ENCODE measurements at regions not wholly inside any gene's neighbourhood (a gene's known extent, or its start where the extent isn't known, plus 50 kb on each side); places are given as distances from the start of the nearest gene placed in this dataset.

DNA sequence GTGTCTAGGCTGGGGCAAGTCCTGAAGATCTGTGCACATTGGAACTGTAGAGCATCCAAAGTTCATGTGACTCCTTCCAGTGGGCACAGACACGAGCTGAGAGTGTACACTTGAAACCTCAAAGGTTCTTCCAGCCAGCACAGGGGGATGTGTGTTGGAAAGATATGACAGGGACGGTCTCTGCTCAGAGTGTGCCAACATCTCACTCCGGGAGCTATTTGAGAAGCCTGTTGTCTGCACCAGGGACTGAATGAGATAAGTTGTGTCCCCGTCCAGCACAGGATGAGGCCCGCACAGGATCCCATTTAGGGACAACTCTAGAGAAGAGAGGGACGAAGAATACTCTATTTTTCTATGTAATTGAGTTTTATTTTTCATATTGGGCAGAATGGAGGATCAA is 136.3 kb downstream of the SNAPC1 start:
- no peak for ATAC-seq
- POLR2A ChIA-PET = interaction anchor here (0.6 kb wide), 1 partner anchor 11 kb away, joined by 3 read pairs; no protein-coding TSS in a partner anchor

DNA sequence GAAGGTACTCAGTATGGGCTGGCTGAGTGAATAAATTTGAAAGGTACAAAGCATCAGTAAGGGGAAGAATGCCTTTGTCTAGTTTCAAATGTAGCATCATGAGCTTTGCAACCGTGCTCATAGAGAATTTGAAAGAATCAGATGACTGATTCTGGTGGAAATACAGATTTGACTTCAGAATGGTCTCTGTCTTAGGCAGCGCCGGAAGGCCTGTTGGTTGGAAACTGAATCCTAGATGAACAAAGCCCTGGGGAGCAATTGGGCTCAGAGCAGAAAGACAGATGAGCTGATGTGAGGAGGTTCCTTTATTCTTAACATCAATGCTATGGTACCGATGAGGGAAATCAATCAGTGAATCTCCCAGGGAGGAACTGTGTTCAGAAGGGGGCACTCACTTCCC is 137.3 kb downstream of the SNAPC1 start:
- no TSS peak for BruUV-seq (replicated peaks)
- ChIA-PET CTCF (ENCODE audit: low intra/inter-chr PET ratio) (no interaction called here), POLR2A (no interaction called here)
- FAIRE-seq (no peak), DNase-seq (ENCODE audit: extremely low read depth in 1 of 4, low spot score in 3 of 4) (no peak), ATAC-seq (no peak)
- Histone ChIP-seq H3K9me3 (replicated peaks; ENCODE audit: control insufficient read depth, insufficient read depth, low read depth, low read length) (no peaks in the 10 kb centered on the region), H3K27ac (ENCODE audit: extremely low read depth, low read depth, low read length) (no peak overlapping the region), H3K27me3 (ENCODE audit: control insufficient read depth in 2 of 2, insufficient read depth in 2 of 2, low read length in 2 of 2) (no peaks in the 10 kb centered on the region), H3K4me3 (no peak overlapping the region), H4K20me1 (replicated peaks; ENCODE audit: control insufficient read depth, insufficient read depth, low read length) (no peaks in the 10 kb centered on the region), H3K4me2 (ENCODE audit: insufficient read depth, low read length) (no peak overlapping the region), H3K9ac (ENCODE audit: insufficient read depth in 1 of 2, low read depth in 2 of 2, low read length in 2 of 2) (no peak overlapping the region), H3K4me1 (replicated peaks in 1 of 2; ENCODE audit: control insufficient read depth in 2 of 2, insufficient read depth in 2 of 2, low read length in 2 of 2) (no peaks in the 10 kb centered on the region), H3K79me2 (ENCODE audit: control insufficient read depth, insufficient read depth, low read length) (no peaks in the 10 kb centered on the region), H3K9me1 (ENCODE audit: control insufficient read depth, insufficient read depth, low read length) (no peaks in the 10 kb centered on the region), H3K36me3 (ENCODE audit: control insufficient read depth, insufficient read depth, low read length) (no peaks in the 10 kb centered on the region), H2AFZ (ENCODE audit: low read depth, low read length) (no peak overlapping the region)
- in situ Hi-C loops (cut with MboI) (loop anchor here (25.0 kb wide), 1 partner anchor 1388 kb away; no protein-coding TSS in a partner anchor), intact Hi-C loops (cut with micrococcal nuclease) (no loop called here)
- WGBS (ENCODE audit: insufficient coverage, low coverage, missing lambda C conversion rate) = 0% methylated on average over 4 of the region's 4 CpGs
- TF ChIP-seq SMAD4 (CRISPR knock-in tag; conservative IDR thresholded peaks at IDR 0.05) (no peak), MAZ (CRISPR knock-in tag; conservative IDR thresholded peaks at IDR 0.05 in 1 of 2, IDR thresholded peaks at IDR 0.05 in 1 of 2) (no peak), ZNF589 (CRISPR knock-in tag; IDR thresholded peaks at IDR 0.05; ENCODE audit: low read depth) (no peak)
- TF ChIP-seq, protein P1, sequence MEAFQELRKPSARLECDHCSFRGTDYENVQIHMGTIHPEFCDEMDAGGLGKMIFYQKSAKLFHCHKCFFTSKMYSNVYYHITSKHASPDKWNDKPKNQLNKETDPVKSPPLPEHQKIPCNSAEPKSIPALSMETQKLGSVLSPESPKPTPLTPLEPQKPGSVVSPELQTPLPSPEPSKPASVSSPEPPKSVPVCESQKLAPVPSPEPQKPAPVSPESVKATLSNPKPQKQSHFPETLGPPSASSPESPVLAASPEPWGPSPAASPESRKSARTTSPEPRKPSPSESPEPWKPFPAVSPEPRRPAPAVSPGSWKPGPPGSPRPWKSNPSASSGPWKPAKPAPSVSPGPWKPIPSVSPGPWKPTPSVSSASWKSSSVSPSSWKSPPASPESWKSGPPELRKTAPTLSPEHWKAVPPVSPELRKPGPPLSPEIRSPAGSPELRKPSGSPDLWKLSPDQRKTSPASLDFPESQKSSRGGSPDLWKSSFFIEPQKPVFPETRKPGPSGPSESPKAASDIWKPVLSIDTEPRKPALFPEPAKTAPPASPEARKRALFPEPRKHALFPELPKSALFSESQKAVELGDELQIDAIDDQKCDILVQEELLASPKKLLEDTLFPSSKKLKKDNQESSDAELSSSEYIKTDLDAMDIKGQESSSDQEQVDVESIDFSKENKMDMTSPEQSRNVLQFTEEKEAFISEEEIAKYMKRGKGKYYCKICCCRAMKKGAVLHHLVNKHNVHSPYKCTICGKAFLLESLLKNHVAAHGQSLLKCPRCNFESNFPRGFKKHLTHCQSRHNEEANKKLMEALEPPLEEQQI (IDR thresholded peaks at IDR 0.05) = no peak

More for the DNA sequence above, 136.3 kb downstream of the SNAPC1 start:
- 0% methylated on average over 6 of the region's 6 CpGs for WGBS (ENCODE audit: insufficient coverage, low coverage, missing lambda C conversion rate)
- BruUV-seq (replicated peaks) = no TSS peak
- Histone ChIP-seq H3K27me3 (ENCODE audit: control insufficient read depth in 2 of 2, insufficient read depth in 2 of 2, low read length in 2 of 2) (no peaks in the 10 kb centered on the region), H2AFZ (ENCODE audit: low read depth, low read length) (no peak overlapping the region), H3K4me2 (ENCODE audit: insufficient read depth, low read length) (no peak overlapping the region), H3K9ac (ENCODE audit: insufficient read depth in 1 of 2, low read depth in 2 of 2, low read length in 2 of 2) (no peak overlapping the region), H3K36me3 (ENCODE audit: control insufficient read depth, insufficient read depth, low read length) (no peaks in the 10 kb centered on the region), H3K4me3 (no peak overlapping the region), H3K9me3 (replicated peaks; ENCODE audit: control insufficient read depth, insufficient read depth, low read depth, low read length) (no peaks in the 10 kb centered on the region), H3K9me1 (ENCODE audit: control insufficient read depth, insufficient read depth, low read length) (no peaks in the 10 kb centered on the region), H3K4me1 (replicated peaks in 1 of 2; ENCODE audit: control insufficient read depth in 2 of 2, insufficient read depth in 2 of 2, low read length in 2 of 2) (no peaks in the 10 kb centered on the region), H4K20me1 (replicated peaks; ENCODE audit: control insufficient read depth, insufficient read depth, low read length) (no peaks in the 10 kb centered on the region), H3K79me2 (ENCODE audit: control insufficient read depth, insufficient read depth, low read length) (no peaks in the 10 kb centered on the region), H3K27ac (ENCODE audit: extremely low read depth, low read depth, low read length) (no peak overlapping the region)
- FAIRE-seq (no peak), DNase-seq (ENCODE audit: extremely low read depth in 1 of 4, low spot score in 3 of 4) (no peak)
- in situ Hi-C loops (cut with MboI) = loop anchor here (25.0 kb wide), 1 partner anchor 1389 kb away; no protein-coding TSS in a partner anchor
- TF ChIP-seq MCM3 (IDR thresholded peaks at IDR 0.05) = no peak
- CTCF ChIA-PET (ENCODE audit: low intra/inter-chr PET ratio) = no interaction called here
- intact Hi-C loops (cut with micrococcal nuclease) = no loop called here
